PC-3 (cell line): ENCODE measurements at regions not wholly inside any gene's neighbourhood (a gene's known extent, or its start where the extent isn't known, plus 50 kb on each side); places are given as distances from the start of the nearest gene placed in this dataset.
"Not testable (repeated sequence)": the region's sequence is repeated elsewhere in the genome, so short reads cannot be mapped to it uniquely, and the experiment has no call there.

Experiments used
- CTCF ChIP-seq: fragments of 300-600 bp; sonication (generic); conservative IDR thresholded peaks from 2 replicates; pipeline ENCODE4 v1.5.1; 2017; ENCODE audit warnings: antibody characterized with exemption, low read depth, mild to moderate bottlenecking, low read length
- EZH2 ChIP-seq: fragments of 300-600 bp; sonication (generic); IDR thresholded peaks from one replicate; pipeline ENCODE4 v1.6.1; 2017; ENCODE audit warnings: antibody characterized with exemption, mild to moderate bottlenecking, low read length; ENCODE audit not compliant: unreplicated experiment

GRCh38 chr7:76839879-76840278, 192.3 kb downstream of the SPDYE17 start:
- not testable (repeated sequence) for TF ChIP-seq CTCF, EZH2
